WTC11 (cell line): ENCODE measurements at regions not wholly inside any gene's neighbourhood (a gene's known extent, or its start where the extent isn't known, plus 50 kb on each side); places are given as distances from the start of the nearest gene placed in this dataset.

Experiments used
- ATAC-seq: fragments of 200-7000 bp; cut with Tn5 transposase; 2 replicates; pipeline ENCODE4 v1.10.0; 2021; ENCODE audit warnings: mild to moderate bottlenecking, moderate library complexity
- CTCF ChIA-PET: fragments of 300-600 bp; sonication (Branson Sonifier 250); formaldehyde crosslinking; loops from one replicate; lab custom pipeline; 2021; ENCODE audit warnings: antibody characterized with exemption; lab: Charles Lee
- POLR2A ChIA-PET: fragments of 350-600 bp; sonication (Branson Sonifier 250); formaldehyde crosslinking; loops from one replicate; lab custom pipeline; 2021; ENCODE audit warnings: antibody characterized with exemption; lab: Charles Lee
- DNase-seq: peaks from one replicate; pipeline ENCODE4 v3.0.0; 2021; ENCODE audit warnings: low spot score
- H3K27ac Mint-ChIP-seq: 2 replicates; pipeline ENCODE4 v1.8.0; 2021; ENCODE audit warnings: mixed read lengths
- H3K27me3 Mint-ChIP-seq: 2 replicates; pipeline ENCODE4 v1.8.0; 2021; ENCODE audit warnings: low read depth, mild to moderate bottlenecking, moderate library complexity, mixed read lengths
- H3K36me3 Mint-ChIP-seq: 2 replicates; pipeline ENCODE4 v1.8.0; 2021; ENCODE audit warnings: mixed read lengths
- H3K4me1 Mint-ChIP-seq: 2 replicates; pipeline ENCODE4 v1.8.0; 2022; ENCODE audit warnings: mixed read lengths
- H3K4me3 Mint-ChIP-seq: 2 replicates; pipeline ENCODE4 v1.8.0; 2021; ENCODE audit warnings: mild to moderate bottlenecking, moderate library complexity, mixed read lengths
- H3K9me3 Mint-ChIP-seq: 2 replicates; pipeline ENCODE4 v1.8.0; 2021; ENCODE audit warnings: mixed read lengths
- CREB1 ChIP-seq: sonication (generic); formaldehyde crosslinking; IDR thresholded peaks from 2 replicates; pipeline ENCODE4 v1.8.0; 2023; ENCODE audit warnings: mild to moderate bottlenecking, missing genetic modification reagents
- ETV6 ChIP-seq: sonication (generic); formaldehyde crosslinking; IDR thresholded peaks from 2 replicates; pipeline ENCODE4 v1.8.1; 2022; ENCODE audit warnings: mild to moderate bottlenecking, missing genetic modification reagents
- FOXJ3 ChIP-seq: sonication (generic); formaldehyde crosslinking; IDR thresholded peaks from 2 replicates; pipeline ENCODE4 v1.9.0; 2021; ENCODE audit warnings: missing genetic modification reagents, mild to moderate bottlenecking, borderline replicate concordance
- JUN ChIP-seq: sonication (generic); formaldehyde crosslinking; IDR thresholded peaks from 2 replicates; pipeline ENCODE4 v1.8.0; 2023; ENCODE audit warnings: mild to moderate bottlenecking, missing genetic modification reagents
- MAX ChIP-seq: sonication (generic); formaldehyde crosslinking; IDR thresholded peaks from 2 replicates; pipeline ENCODE4 v1.8.0; 2022; ENCODE audit warnings: mild to moderate bottlenecking, missing genetic modification reagents
- NFATC4 ChIP-seq: fragments of 250-450 bp; sonication (Bioruptor Pico); IDR thresholded peaks from 2 replicates; pipeline ENCODE4 v1.9.0; 2021; ENCODE audit warnings: mild to moderate bottlenecking
- NFE2L1 ChIP-seq: sonication (generic); formaldehyde crosslinking; IDR thresholded peaks from 2 replicates; pipeline ENCODE4 v1.8.1; 2023; ENCODE audit warnings: missing genetic modification reagents
- SMAD3 ChIP-seq: sonication (generic); formaldehyde crosslinking; IDR thresholded peaks from 2 replicates; pipeline ENCODE4 v1.8.0; 2022; ENCODE audit warnings: missing genetic modification reagents, mild to moderate bottlenecking, borderline replicate concordance
- SMAD4 ChIP-seq: sonication (generic); formaldehyde crosslinking; IDR thresholded peaks from 2 replicates; pipeline ENCODE4 v1.8.0; 2022; ENCODE audit warnings: mild to moderate bottlenecking, missing genetic modification reagents
- SOX15 ChIP-seq: fragments of 250-450 bp; sonication (Bioruptor Pico); IDR thresholded peaks from 2 replicates; pipeline ENCODE4 v1.9.0; 2021; ENCODE audit warnings: mild to moderate bottlenecking
- SP1 ChIP-seq: sonication (generic); formaldehyde crosslinking; conservative IDR thresholded peaks from 2 replicates; pipeline ENCODE4 v1.8.1; 2022; ENCODE audit warnings: missing genetic modification reagents
- USF1 ChIP-seq: sonication (generic); formaldehyde crosslinking; IDR thresholded peaks from 2 replicates; pipeline ENCODE4 v1.8.0; 2022; ENCODE audit warnings: mild to moderate bottlenecking, missing genetic modification reagents
- ZNF219 ChIP-seq: sonication (generic); formaldehyde crosslinking; IDR thresholded peaks from 2 replicates; pipeline ENCODE4 v1.8.0; 2023; ENCODE audit warnings: missing genetic modification reagents, mild to moderate bottlenecking, borderline replicate concordance
- ZNF232 ChIP-seq: sonication (generic); formaldehyde crosslinking; IDR thresholded peaks from 2 replicates; pipeline ENCODE4 v1.8.0; 2022; ENCODE audit warnings: mild to moderate bottlenecking, missing genetic modification reagents
- ZNF512 ChIP-seq: sonication (generic); formaldehyde crosslinking; IDR thresholded peaks from 2 replicates; pipeline ENCODE4 v1.8.1; 2022; ENCODE audit warnings: missing genetic modification reagents, borderline replicate concordance

GRCh38 chr21:35578347-35578782, 482.0 kb downstream of the SETD4 start:
- CTCF ChIA-PET: no interaction called here
- Mint-ChIP-seq H3K4me1 (peaks cover 14% of the 10 kb centered on the region), H3K27ac (no peak overlapping the region), H3K36me3 (no peaks in the 10 kb centered on the region), H3K9me3 (no peaks in the 10 kb centered on the region), H3K4me3 (no peak overlapping the region), H3K27me3 (no peaks in the 10 kb centered on the region)
- POLR2A ChIA-PET: no interaction called here
- DNase-seq (no peak), ATAC-seq (no peak)
- TF ChIP-seq CREB1 (CRISPR knock-in tag) (no peak), USF1 (CRISPR knock-in tag) (no peak), JUN (CRISPR knock-in tag) (no peak), SMAD4 (CRISPR knock-in tag) (no peak)

- Mint-ChIP-seq H3K36me3 (no peaks in the 10 kb centered on the region), H3K4me3 (no peak overlapping the region), H3K9me3 (no peaks in the 10 kb centered on the region), H3K4me1 (no peaks in the 10 kb centered on the region; the same call in 1 of the 2 replicates), H3K27me3 (no peaks in the 10 kb centered on the region), H3K27ac (no peak overlapping the region)
- TF ChIP-seq NFE2L1 (no peak), NFATC4 (CRISPR knock-in tag) (no peak)
- DNase-seq (no peak), ATAC-seq (no peak)
- CTCF ChIA-PET: no interaction called here
- POLR2A ChIA-PET: no interaction called here
These were observed 484.9 kb downstream of the SETD4 start for GRCh38 chr21:35575280-35575915.

GRCh38 chr21:35573472-35574374, 486.6 kb downstream of the SETD4 start:
- TF ChIP-seq ETV6 (CRISPR knock-in tag): no peak
- TF ChIP-seq USF1 (CRISPR knock-in tag): no peak
- no peak for TF ChIP-seq MAX (CRISPR knock-in tag)
- TF ChIP-seq FOXJ3 (CRISPR knock-in tag): no peak
- TF ChIP-seq ZNF232 (CRISPR knock-in tag): no peak
- TF ChIP-seq ZNF219 (CRISPR knock-in tag): no peak
- no peak for TF ChIP-seq SP1
- no peak overlapping the region for H3K27ac Mint-ChIP-seq
- H3K4me1 Mint-ChIP-seq: no peaks in the 10 kb centered on the region
- H3K9me3 Mint-ChIP-seq: no peaks in the 10 kb centered on the region; the same call in 1 of the 2 replicates
- H3K27me3 Mint-ChIP-seq: no peaks in the 10 kb centered on the region
- ChIA-PET CTCF (no interaction called here), POLR2A (no interaction called here)
- no peak for DNase-seq
- H3K4me3 Mint-ChIP-seq: no peak overlapping the region
- ATAC-seq: no peak
- no peaks in the 10 kb centered on the region for H3K36me3 Mint-ChIP-seq

GRCh38 chr21:35571910-35572309, 488.4 kb downstream of the SETD4 start:
- TF ChIP-seq SMAD3 (CRISPR knock-in tag) (no peak), SOX15 (CRISPR knock-in tag) (no peak), ZNF512 (CRISPR knock-in tag) (no peak), SMAD4 (CRISPR knock-in tag) (no peak)
- DNase-seq: no peak
- ChIA-PET CTCF (no interaction called here), POLR2A (no interaction called here)
- H3K36me3 Mint-ChIP-seq: peaks cover 9% of the 10 kb centered on the region
- H3K9me3 Mint-ChIP-seq: peaks cover 15% of the 10 kb centered on the region
- H3K4me1 Mint-ChIP-seq: no peaks in the 10 kb centered on the region
- no peak for ATAC-seq
- no peaks in the 10 kb centered on the region for H3K27me3 Mint-ChIP-seq
- H3K27ac Mint-ChIP-seq: no peak overlapping the region
- H3K4me3 Mint-ChIP-seq: no peak overlapping the region
